ENCODE measurements at regions not wholly inside any gene's neighbourhood (a gene's known extent, or its start where the extent isn't known, plus 50 kb on each side); places are given as distances from the start of the nearest gene placed in this dataset.
"Not testable (repeated sequence)": the region's sequence is repeated elsewhere in the genome, so short reads cannot be mapped to it uniquely, and the experiment has no call there.

GRCh38 chr17:73895157-73895556, 250.9 kb upstream of the SDK2 start:
- DNase-seq (ENCODE audit: low spot score), result no peak

DNA sequence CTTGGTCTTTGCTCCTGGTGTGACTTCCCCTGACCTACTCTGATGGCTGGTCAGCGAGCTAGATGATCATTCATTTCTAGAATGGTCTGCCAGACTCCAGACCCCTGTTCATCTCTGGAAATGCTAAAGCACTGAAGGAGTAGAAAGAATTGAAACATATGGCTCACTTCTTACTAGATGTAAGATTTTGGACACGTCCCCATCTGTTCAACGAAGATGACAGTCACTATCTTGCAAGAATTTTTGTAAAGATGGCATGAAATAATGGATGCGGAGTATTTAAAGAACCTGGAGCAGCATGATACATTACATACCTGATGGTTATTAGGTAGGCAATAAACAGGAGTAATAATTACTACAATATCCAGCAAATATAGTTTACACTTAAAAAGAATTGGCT, 252.7 kb upstream of the SDK2 start:
- DNase-seq (ENCODE audit: low spot score), result no peak

DNA sequence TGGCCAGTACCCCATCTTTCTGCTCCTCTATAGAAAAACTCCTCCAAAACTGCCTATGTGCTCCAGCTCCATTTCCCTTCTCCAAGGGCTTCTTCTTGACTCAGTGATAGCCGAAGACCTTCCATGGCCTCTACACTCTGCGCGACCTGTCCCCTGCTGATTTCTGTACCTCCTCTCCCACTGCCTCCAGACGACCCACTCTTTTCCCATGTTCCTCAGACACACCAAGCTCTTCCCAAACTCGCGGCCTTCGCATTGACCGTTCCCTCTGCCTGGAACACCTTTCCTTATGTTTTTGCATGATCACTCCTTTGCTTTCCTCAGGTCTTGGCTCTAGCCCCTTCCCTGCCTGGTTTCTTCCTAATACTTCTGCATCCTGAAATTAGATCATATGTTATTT, 255.6 kb upstream of the SDK2 start:
- DNase-seq (ENCODE audit: low spot score), result no peak

- no peak for DNase-seq (ENCODE audit: low spot score)
Measured at GRCh38 chr17:73900516-73900915, 256.3 kb upstream of the SDK2 start.

GRCh38 chr17:73901249-73901648, 257.0 kb upstream of the SDK2 start:
- DNase-seq (ENCODE audit: low spot score), result no peak

- DNase-seq (ENCODE audit: low spot score), result peak; percentile 22
Measured at GRCh38 chr17:73901661-73902415, 257.6 kb upstream of the SDK2 start.

DNA sequence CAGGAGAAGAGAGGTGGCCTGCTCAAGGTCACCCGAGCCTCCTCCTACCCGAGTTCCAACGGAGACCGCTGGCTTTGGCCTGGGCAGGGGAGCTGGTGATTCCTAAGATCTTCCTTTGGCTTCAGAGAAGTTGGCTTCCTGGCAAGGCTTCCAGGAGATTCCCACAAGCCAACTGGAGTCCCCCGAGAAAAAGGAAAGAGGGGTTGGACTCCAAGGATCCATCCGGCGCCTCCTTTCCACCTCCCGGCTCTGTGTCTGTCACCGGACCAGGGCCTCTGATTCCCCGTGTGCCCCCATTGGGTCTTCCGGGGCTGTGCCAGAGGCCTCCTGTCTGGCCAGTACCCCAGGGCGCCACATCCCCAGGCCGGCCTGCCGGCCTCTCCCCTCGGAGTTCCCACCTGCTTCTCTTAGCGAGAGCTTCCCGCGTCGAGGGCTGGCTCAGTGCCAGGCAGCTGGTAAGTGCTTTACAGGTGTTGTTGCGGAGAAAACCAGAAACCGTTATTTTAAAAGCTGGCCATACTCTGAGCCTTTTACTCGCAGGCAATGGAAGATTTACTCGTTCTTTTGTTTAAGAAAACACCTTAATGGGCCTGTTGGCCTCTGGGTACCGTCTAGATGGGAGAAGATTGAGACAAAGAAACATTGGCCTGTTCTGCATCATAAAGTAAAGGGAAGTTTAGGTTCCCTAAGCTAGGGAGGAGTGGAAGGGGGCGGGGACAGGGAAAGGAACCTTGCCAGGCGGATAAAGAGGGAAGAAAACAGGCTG, 258.4 kb upstream of the SDK2 start:
- DNase-seq (ENCODE audit: low spot score), result no peak

GRCh38 chr17:73906896-73907870, 262.9 kb upstream of the SDK2 start:
- no peak for DNase-seq (ENCODE audit: low spot score)

- DNase-seq (ENCODE audit: low spot score), result no peak
Measured at GRCh38 chr17:73909186-73909585, 264.9 kb upstream of the SDK2 start.

- no peak for DNase-seq (ENCODE audit: low spot score)
Measured at GRCh38 chr17:73910206-73910605, 266.0 kb upstream of the SDK2 start.

DNA sequence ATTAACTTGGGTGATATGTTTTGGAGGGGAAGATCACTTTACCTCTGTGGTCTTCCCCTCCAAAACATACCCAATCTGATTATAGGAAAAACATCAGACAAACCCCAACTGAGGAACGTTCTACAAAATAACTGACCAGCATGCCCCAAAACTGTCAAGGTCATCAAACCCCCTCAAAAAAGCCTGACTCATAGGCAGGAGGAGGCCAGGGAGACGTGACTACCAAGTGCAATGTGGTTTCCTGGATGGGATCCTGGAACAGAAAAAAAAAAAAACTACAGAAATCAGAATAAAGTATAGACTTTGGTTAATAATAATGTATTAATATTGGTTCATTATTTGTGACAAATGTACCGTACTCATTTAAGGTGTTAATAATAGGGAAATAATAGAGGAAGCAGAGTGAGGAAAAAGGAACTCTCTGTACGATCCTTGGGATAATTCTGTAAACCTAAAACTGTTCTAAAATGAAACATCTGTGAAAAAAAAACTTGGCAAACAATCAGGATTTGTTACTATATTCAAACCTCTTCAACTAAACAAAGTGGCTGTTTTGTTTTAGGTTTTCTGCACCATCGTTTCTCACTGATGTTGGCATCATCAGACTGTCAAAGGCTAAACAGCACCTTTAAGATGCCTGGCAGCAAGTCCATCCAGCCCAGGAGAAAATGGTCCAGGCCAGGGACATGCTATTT, 266.7 kb upstream of the SDK2 start:
- DNase-seq (ENCODE audit: low spot score), result no peak

GRCh38 chr17:73911726-73912372, 267.6 kb upstream of the SDK2 start:
- no peak for DNase-seq (ENCODE audit: low spot score)

DNA sequence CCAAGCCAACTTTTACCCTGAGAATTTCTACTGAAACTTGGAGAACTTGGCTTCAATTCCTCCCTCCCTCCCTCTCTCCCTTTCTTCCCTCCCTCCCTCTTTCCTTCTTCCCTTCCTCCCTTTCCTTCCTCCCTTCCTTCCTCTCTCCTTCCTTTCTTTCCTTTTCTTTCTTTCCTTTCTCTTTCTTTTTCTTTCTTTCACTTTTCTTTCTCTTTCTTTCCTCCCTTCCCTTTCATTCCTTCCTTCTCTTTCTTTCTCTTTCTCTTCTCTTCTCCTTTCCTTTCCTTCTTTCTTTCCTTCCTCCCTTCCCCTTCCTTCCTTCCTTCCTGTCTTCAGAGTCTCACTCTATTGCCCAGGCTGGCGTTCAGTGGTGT, 268.1 kb upstream of the SDK2 start:
- DNase-seq (ENCODE audit: low spot score), result no peak

DNA sequence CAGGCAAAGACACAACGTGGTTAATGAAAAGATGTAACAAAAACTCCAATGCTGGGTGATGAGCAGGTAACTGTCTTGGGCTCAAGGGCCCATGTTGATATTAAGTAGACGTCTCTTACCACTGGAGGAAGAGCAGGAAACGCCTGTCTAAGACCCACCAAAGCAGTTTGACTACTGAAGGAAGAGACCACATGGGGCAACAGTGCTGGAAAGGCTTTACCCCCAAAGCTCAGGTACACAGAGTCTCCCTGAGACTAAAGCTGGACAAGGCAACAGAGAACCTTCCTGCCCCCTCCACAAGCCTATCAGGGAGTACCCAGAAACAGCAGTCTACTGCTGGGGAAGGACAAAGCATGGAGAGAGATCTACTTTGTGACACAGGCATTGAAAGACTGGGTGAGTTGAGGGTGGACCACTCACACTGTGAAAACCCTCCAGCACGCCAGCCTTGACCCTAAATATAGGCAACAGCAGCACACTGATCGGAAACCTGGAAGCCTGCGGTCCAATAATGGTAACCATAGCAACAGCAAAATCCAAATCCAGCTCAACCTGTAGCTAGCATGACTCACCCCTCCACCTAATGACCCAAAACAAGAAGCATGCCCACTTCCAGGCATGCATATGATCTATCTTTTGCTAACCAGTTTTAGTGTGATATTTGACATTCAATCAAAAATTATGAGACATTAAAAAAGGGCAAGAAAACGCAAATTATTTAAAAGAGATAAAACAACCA, 270.5 kb upstream of the SDK2 start:
- no peak for DNase-seq (ENCODE audit: low spot score)

DNA sequence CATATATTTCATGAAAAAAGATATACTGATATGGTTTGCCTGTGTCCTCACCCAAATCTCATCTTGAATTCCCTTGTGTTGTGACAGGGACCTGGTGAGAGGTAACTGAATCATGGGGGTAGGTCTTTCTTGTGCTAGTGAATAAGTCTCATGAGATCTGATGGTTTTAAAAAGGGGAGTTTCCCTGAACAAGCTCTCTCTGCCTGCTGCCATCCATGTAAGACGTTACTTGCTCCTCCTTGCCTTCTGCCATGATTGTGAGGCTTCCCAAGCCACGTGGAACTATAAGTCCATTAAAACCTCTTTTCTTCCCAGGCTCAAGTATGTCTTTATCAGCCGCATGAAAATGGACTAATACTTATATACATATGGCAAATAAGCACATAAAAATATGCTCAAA, 274.8 kb upstream of the SDK2 start:
- DNase-seq (ENCODE audit: low spot score), result not testable (repeated sequence)

DNA sequence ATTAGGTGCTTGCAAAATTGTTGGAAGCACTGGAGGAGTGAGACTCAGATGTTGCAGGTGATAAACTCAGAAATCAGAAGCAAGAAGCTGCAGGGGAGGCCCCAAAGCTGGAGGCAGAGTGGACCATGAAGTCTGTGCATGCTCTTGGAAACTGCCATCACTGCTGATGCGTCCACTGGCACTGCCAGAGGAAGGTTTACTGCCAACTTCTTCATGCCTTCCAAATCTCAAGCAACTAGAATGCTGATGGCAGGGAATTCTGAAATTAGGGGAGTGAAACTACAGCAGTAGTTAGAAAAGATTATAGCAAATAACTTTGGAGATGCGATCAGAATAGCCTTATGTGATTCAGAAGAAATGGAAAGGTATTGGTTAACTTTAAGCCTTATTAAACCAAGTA, 277.1 kb upstream of the SDK2 start:
- DNase-seq (ENCODE audit: low spot score), result no peak

DNA sequence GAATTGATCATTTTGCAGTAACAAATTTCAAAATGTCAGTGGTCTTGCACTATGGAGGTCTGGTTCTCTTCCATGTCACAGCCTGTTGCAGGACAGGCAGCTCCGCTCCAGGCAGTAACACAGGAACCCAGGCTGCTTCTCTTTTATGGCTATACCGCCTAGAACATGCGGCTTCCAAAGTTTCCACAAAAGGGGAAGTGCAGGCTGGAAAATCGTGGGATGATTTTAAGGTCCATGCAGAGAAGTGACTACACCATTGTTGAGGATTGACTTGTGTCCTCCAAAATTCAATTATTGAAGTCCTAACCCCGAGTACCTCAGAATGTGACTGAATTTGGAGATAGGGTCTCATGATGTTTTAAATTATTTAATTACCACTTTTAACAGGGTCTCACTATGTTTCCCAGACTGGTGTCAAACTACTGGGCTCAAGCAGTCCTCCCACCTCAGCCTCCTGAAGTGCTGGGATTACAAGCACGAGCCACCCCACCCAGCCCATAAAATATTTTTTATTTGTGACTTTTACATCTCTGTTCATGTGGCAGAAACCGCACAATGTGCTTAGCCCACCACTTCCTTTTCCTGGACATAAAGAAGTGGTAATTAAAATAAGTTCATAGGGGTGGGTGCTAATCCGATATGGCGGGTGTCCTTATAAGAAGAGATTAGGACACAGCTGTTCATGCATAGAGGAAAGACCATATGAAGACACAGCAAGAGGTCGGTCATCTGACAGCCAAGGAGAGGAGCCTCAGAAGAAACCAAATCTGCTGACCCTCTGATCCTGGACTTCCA, 279.2 kb upstream of the RPL38 start:
- DNase-seq (ENCODE audit: low spot score), result no peak

DNA sequence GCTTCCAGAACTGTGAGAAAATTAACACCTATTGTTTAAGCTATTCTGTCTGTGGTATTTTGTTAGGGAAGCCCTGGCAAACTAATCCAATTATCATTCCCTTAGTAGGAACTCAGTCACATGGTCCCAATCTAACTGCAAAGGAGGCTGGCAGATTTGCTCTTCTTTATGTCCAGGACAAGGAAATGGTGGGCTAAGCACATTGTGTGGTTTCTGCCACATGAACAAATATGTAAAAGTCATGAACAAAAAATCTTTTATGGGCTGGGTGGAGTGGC, 278.6 kb upstream of the RPL38 start:
- no peak for DNase-seq (ENCODE audit: low spot score)

GRCh38 chr17:73929860-73930430, 273.5 kb upstream of the RPL38 start:
- no peak for DNase-seq (ENCODE audit: low spot score)

Data from AG08395 (cell line).